WTC11 (cell line): ENCODE measurements at regions not wholly inside any gene's neighbourhood (a gene's known extent, or its start where the extent isn't known, plus 50 kb on each side); places are given as distances from the start of the nearest gene placed in this dataset.

Experiments
- CREB1 ChIP-seq: sonication (generic); formaldehyde crosslinking; IDR thresholded peaks from 2 replicates; pipeline ENCODE4 v1.8.0; 2023; ENCODE audit warnings: mild to moderate bottlenecking, missing genetic modification reagents
- FOXK1 ChIP-seq: sonication (generic); formaldehyde crosslinking; IDR thresholded peaks from 2 replicates; pipeline ENCODE4 v1.8.0; 2022; ENCODE audit warnings: mild to moderate bottlenecking, moderate library complexity, missing genetic modification reagents
- JUN ChIP-seq: sonication (generic); formaldehyde crosslinking; IDR thresholded peaks from 2 replicates; pipeline ENCODE4 v1.8.0; 2023; ENCODE audit warnings: mild to moderate bottlenecking, missing genetic modification reagents
- MYBL2 ChIP-seq: sonication (generic); formaldehyde crosslinking; IDR thresholded peaks from 2 replicates; pipeline ENCODE4 v1.8.1; 2023; ENCODE audit warnings: mild to moderate bottlenecking, moderate library complexity, missing genetic modification reagents
- TCF7 ChIP-seq: sonication (generic); formaldehyde crosslinking; IDR thresholded peaks from 2 replicates; pipeline ENCODE4 v1.8.0; 2022; ENCODE audit warnings: mild to moderate bottlenecking, low read depth, missing genetic modification reagents, moderate library complexity
- TF ChIP-seq, protein P1 (sequence below): fragments of 200-600 bp; IDR thresholded peaks from 2 replicates; pipeline ENCODE4 v1.8.0; 2022; ENCODE audit warnings: antibody characterized with exemption
- TF ChIP-seq, protein P2 (sequence below): sonication (generic); formaldehyde crosslinking; conservative IDR thresholded peaks from 2 replicates; pipeline ENCODE4 v1.8.1; 2022; ENCODE audit warnings: mild to moderate bottlenecking, missing genetic modification reagents
- TF ChIP-seq, protein P3 (sequence below): sonication (generic); formaldehyde crosslinking; conservative IDR thresholded peaks from 2 replicates; pipeline ENCODE4 v1.8.1; 2023; ENCODE audit warnings: mild to moderate bottlenecking, low read depth, missing genetic modification reagents, moderate library complexity
- TF ChIP-seq, protein P4 (sequence below): sonication (generic); formaldehyde crosslinking; IDR thresholded peaks from 2 replicates; pipeline ENCODE4 v1.8.1; 2023; ENCODE audit warnings: mild to moderate bottlenecking, missing genetic modification reagents
- TF ChIP-seq, protein P5 (sequence below): sonication (generic); formaldehyde crosslinking; IDR thresholded peaks from 2 replicates; pipeline ENCODE4 v1.8.1; 2023; ENCODE audit warnings: mild to moderate bottlenecking, missing genetic modification reagents, moderate library complexity

DNA sequence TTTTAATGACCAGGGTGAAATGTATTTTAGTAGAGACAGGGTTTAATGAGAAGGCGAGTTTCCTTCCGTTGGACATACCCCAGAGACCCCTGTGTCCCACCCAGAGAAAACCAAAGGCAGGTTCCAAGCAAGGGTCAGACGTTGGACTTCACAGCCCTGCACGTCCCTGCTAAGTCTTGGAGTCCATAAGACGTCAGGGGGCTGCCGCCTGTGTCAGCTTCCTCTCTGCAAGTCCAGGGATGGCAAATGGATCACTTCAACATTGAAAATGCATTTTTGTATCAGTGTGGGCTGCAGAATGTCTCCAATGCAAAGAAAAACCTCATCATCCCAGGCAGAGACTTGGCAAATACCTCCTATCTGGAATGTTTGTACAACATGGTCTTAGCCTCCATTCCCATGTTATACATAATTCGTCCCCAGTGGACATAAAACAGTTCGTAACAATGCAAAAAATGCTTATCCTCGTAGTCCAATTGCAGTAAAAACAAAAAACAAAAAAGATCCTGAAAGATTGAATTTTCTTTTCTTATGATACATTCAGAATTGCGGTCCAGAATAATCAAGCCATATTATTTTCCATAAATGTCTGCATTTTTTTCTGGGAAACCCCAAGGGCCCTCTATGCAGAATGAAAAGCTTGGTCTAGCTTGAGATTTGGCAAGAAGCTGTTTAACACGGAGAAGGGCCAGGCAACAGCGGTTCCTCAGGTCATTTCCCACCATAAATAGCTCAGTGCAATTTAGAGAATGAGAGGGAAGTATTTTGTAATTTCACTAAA lies 190.9 kb downstream of the SHOX start:
- TF ChIP-seq, protein P1, sequence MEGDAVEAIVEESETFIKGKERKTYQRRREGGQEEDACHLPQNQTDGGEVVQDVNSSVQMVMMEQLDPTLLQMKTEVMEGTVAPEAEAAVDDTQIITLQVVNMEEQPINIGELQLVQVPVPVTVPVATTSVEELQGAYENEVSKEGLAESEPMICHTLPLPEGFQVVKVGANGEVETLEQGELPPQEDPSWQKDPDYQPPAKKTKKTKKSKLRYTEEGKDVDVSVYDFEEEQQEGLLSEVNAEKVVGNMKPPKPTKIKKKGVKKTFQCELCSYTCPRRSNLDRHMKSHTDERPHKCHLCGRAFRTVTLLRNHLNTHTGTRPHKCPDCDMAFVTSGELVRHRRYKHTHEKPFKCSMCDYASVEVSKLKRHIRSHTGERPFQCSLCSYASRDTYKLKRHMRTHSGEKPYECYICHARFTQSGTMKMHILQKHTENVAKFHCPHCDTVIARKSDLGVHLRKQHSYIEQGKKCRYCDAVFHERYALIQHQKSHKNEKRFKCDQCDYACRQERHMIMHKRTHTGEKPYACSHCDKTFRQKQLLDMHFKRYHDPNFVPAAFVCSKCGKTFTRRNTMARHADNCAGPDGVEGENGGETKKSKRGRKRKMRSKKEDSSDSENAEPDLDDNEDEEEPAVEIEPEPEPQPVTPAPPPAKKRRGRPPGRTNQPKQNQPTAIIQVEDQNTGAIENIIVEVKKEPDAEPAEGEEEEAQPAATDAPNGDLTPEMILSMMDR, result no peak
- TF ChIP-seq CREB1 (no peak), TCF7 (no peak), FOXK1 (CRISPR knock-in tag) (no peak), MYBL2 (CRISPR knock-in tag) (no peak), JUN (CRISPR knock-in tag) (no peak)
- TF ChIP-seq, protein P2, sequence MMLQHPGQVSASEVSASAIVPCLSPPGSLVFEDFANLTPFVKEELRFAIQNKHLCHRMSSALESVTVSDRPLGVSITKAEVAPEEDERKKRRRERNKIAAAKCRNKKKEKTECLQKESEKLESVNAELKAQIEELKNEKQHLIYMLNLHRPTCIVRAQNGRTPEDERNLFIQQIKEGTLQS, result no peak
- TF ChIP-seq, protein P3, sequence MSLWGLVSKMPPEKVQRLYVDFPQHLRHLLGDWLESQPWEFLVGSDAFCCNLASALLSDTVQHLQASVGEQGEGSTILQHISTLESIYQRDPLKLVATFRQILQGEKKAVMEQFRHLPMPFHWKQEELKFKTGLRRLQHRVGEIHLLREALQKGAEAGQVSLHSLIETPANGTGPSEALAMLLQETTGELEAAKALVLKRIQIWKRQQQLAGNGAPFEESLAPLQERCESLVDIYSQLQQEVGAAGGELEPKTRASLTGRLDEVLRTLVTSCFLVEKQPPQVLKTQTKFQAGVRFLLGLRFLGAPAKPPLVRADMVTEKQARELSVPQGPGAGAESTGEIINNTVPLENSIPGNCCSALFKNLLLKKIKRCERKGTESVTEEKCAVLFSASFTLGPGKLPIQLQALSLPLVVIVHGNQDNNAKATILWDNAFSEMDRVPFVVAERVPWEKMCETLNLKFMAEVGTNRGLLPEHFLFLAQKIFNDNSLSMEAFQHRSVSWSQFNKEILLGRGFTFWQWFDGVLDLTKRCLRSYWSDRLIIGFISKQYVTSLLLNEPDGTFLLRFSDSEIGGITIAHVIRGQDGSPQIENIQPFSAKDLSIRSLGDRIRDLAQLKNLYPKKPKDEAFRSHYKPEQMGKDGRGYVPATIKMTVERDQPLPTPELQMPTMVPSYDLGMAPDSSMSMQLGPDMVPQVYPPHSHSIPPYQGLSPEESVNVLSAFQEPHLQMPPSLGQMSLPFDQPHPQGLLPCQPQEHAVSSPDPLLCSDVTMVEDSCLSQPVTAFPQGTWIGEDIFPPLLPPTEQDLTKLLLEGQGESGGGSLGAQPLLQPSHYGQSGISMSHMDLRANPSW (CRISPR knock-in tag), result no peak
- TF ChIP-seq, protein P4, sequence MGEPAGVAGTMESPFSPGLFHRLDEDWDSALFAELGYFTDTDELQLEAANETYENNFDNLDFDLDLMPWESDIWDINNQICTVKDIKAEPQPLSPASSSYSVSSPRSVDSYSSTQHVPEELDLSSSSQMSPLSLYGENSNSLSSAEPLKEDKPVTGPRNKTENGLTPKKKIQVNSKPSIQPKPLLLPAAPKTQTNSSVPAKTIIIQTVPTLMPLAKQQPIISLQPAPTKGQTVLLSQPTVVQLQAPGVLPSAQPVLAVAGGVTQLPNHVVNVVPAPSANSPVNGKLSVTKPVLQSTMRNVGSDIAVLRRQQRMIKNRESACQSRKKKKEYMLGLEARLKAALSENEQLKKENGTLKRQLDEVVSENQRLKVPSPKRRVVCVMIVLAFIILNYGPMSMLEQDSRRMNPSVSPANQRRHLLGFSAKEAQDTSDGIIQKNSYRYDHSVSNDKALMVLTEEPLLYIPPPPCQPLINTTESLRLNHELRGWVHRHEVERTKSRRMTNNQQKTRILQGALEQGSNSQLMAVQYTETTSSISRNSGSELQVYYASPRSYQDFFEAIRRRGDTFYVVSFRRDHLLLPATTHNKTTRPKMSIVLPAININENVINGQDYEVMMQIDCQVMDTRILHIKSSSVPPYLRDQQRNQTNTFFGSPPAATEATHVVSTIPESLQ (CRISPR knock-in tag), result no peak
- TF ChIP-seq, protein P5, sequence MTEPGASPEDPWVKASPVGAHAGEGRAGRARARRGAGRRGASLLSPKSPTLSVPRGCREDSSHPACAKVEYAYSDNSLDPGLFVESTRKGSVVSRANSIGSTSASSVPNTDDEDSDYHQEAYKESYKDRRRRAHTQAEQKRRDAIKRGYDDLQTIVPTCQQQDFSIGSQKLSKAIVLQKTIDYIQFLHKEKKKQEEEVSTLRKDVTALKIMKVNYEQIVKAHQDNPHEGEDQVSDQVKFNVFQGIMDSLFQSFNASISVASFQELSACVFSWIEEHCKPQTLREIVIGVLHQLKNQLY (CRISPR knock-in tag), result no peak
